Fibroblast of skin of back (primary cell): ENCODE measurements at regions not wholly inside any gene's neighbourhood (a gene's known extent, or its start where the extent isn't known, plus 50 kb on each side); places are given as distances from the start of the nearest gene placed in this dataset.

Experiments
- DNase-seq: peaks from one replicate; pipeline ENCODE4 v3.0.0-alpha.2; 2013

GRCh38 chr2:37838541-37839167 lies 86.4 kb upstream of the RMDN2 start:
- no peak for DNase-seq

- DNase-seq = no peak
Observed at GRCh38 chr2:37839991-37840390, 85.1 kb upstream of the RMDN2 start.

GRCh38 chr2:37842732-37843440 lies 82.2 kb upstream of the RMDN2 start:
- DNase-seq = no peak

- DNase-seq = peak; percentile 89
Observed at GRCh38 chr2:37843556-37843955, 81.5 kb upstream of the RMDN2 start.

GRCh38 chr2:37846207-37846606 lies 78.9 kb upstream of the RMDN2 start:
- no peak for DNase-seq

GRCh38 chr2:37847792-37848191 lies 77.3 kb upstream of the RMDN2 start:
- no peak for DNase-seq

- no peak for DNase-seq
Observed at GRCh38 chr2:37848451-37848850, 76.6 kb upstream of the RMDN2 start.

GRCh38 chr2:37849911-37850310 lies 75.2 kb upstream of the RMDN2 start:
- no peak for DNase-seq

GRCh38 chr2:37851428-37851827 lies 73.7 kb upstream of the RMDN2 start:
- no peak for DNase-seq

GRCh38 chr2:37851828-37852584 lies 73.1 kb upstream of the RMDN2 start:
- DNase-seq = peak; percentile 63

GRCh38 chr2:37852585-37853014 lies 72.5 kb upstream of the RMDN2 start:
- no peak for DNase-seq

- no peak for DNase-seq
Observed at GRCh38 chr2:37854676-37855282, 70.3 kb upstream of the RMDN2 start.

GRCh38 chr2:37855283-37856041 lies 69.6 kb upstream of the RMDN2 start:
- DNase-seq = no peak

GRCh38 chr2:37856101-37856751 lies 68.9 kb upstream of the RMDN2 start:
- DNase-seq = no peak

GRCh38 chr2:37857575-37858399 lies 67.3 kb upstream of the RMDN2 start:
- DNase-seq = no peak

GRCh38 chr2:37858400-37858711 lies 66.7 kb upstream of the RMDN2 start:
- DNase-seq = peak; percentile 99

GRCh38 chr2:37858725-37859267 lies 66.3 kb upstream of the RMDN2 start:
- no peak for DNase-seq

- DNase-seq = no peak
Observed at GRCh38 chr2:37862620-37863019, 62.5 kb upstream of the RMDN2 start.

- DNase-seq = no peak
Observed at GRCh38 chr2:37864217-37864616, 60.9 kb upstream of the RMDN2 start.

GRCh38 chr2:37865640-37866039 lies 59.4 kb upstream of the RMDN2 start:
- no peak for DNase-seq
